ENCODE measurements at regions not wholly inside any gene's neighbourhood (a gene's known extent, or its start where the extent isn't known, plus 50 kb on each side); places are given as distances from the start of the nearest gene placed in this dataset.

- TF ChIP-seq, protein P1, sequence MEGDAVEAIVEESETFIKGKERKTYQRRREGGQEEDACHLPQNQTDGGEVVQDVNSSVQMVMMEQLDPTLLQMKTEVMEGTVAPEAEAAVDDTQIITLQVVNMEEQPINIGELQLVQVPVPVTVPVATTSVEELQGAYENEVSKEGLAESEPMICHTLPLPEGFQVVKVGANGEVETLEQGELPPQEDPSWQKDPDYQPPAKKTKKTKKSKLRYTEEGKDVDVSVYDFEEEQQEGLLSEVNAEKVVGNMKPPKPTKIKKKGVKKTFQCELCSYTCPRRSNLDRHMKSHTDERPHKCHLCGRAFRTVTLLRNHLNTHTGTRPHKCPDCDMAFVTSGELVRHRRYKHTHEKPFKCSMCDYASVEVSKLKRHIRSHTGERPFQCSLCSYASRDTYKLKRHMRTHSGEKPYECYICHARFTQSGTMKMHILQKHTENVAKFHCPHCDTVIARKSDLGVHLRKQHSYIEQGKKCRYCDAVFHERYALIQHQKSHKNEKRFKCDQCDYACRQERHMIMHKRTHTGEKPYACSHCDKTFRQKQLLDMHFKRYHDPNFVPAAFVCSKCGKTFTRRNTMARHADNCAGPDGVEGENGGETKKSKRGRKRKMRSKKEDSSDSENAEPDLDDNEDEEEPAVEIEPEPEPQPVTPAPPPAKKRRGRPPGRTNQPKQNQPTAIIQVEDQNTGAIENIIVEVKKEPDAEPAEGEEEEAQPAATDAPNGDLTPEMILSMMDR (IDR thresholded peaks at IDR 0.05; ENCODE audit: insufficient read depth, low read length, severe bottlenecking): no peak
- H3K36me3 ChIP-seq (ENCODE audit: control insufficient read depth, insufficient read depth, low read length): no peaks in the 10 kb centered on the region
- H3K27me3 ChIP-seq (ENCODE audit: control insufficient read depth, insufficient read depth, low read length): no peaks in the 10 kb centered on the region
- no peak for FAIRE-seq
- DNase-seq (ENCODE audit: low read depth): no peak
- no peak overlapping the region for H3K4me3 ChIP-seq (ENCODE audit: low read depth, low read length)
Observed at GRCh38 chr11:128297805-128298204, 289.6 kb downstream of the ETS1 start.

DNA sequence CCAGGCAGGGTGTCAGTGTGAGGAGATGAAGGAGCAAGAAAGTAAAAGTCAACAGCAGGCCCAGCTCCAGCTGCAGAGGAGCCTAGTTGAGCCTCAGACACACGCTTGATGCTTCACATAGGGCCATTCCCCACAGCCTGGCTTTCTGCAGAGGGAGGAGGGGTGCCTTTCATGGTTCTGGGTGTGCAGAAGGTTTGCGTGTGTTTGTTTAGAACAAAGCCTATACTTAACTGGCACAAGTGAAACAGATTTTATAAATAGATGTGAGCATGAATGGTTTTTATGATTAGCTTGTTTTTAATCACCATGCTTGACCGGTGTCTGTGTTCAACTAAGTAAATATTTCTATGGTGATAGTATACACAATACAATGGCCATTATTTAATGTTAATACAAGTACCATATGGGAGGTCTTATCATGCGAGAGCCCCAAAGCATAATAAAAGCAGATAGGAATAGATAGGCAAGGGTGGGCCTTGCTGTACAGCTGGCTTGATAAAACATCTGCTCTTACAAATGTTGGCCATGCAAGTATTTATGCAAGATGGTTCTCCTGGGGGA lies 290.2 kb downstream of the ETS1 start:
- Histone ChIP-seq H3K4me3 (ENCODE audit: low read depth, low read length) (no peak overlapping the region), H3K27me3 (ENCODE audit: control insufficient read depth, insufficient read depth, low read length) (no peaks in the 10 kb centered on the region), H3K36me3 (ENCODE audit: control insufficient read depth, insufficient read depth, low read length) (no peaks in the 10 kb centered on the region)
- DNase-seq (ENCODE audit: low read depth) (no peak), FAIRE-seq (no peak)
- TF ChIP-seq, protein P1 (IDR thresholded peaks at IDR 0.05; ENCODE audit: insufficient read depth, low read length, severe bottlenecking): no peak

- H3K4me3 ChIP-seq (ENCODE audit: low read depth, low read length): no peak overlapping the region
- no peaks in the 10 kb centered on the region for H3K27me3 ChIP-seq (ENCODE audit: control insufficient read depth, insufficient read depth, low read length)
- DNase-seq (ENCODE audit: low read depth): peak; percentile 41
- no peaks in the 10 kb centered on the region for H3K36me3 ChIP-seq (ENCODE audit: control insufficient read depth, insufficient read depth, low read length)
- FAIRE-seq: no peak
- TF ChIP-seq, protein P1 (IDR thresholded peaks at IDR 0.05; ENCODE audit: insufficient read depth, low read length, severe bottlenecking): no peak
Observed at GRCh38 chr11:128294671-128295050, 292.7 kb downstream of the ETS1 start.

DNA sequence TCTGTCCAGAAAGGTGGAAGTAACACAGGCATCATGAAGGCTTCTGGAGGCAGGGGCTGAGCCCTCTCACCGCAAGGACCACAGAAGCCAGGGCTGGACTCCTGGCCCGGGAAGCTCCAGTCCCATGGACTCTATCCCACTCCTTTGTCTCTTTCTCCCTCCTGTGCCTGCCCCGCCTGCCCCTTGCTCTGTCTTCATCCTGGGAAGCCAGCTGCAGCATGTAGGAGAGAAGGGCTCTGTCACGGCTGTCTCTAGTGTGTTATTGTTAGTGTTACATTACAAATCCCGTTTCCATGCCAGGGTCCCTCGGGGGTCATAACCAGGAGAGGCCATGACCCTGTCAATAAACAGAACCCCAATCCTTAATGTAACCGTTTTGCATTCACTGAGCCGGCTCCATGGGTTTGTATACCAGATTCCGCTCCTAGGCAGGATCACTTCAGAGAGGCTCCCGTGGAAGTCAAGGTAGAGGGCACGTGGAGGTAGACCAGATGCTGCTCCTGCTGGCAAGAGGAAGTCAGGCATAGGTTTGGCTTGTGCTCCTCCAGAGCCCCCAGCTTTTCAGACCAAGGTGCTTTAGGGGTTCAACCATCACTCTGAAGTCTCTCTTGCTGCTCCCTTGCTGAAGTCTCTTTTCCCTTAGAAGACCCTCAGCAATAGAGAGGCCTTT lies 293.2 kb downstream of the ETS1 start:
- Histone ChIP-seq H3K4me3 (ENCODE audit: low read depth, low read length) (no peak overlapping the region), H3K36me3 (ENCODE audit: control insufficient read depth, insufficient read depth, low read length) (no peaks in the 10 kb centered on the region), H3K27me3 (ENCODE audit: control insufficient read depth, insufficient read depth, low read length) (no peaks in the 10 kb centered on the region)
- FAIRE-seq: peak; percentile 50
- DNase-seq (ENCODE audit: low read depth): no peak
- TF ChIP-seq, protein P1 (IDR thresholded peaks at IDR 0.05; ENCODE audit: insufficient read depth, low read length, severe bottlenecking): no peak

- DNase-seq (ENCODE audit: low read depth) (no peak), FAIRE-seq (no peak)
- TF ChIP-seq, protein P1 (IDR thresholded peaks at IDR 0.05; ENCODE audit: insufficient read depth, low read length, severe bottlenecking): no peak
- H3K27me3 ChIP-seq (ENCODE audit: control insufficient read depth, insufficient read depth, low read length): no peaks in the 10 kb centered on the region
- no peaks in the 10 kb centered on the region for H3K36me3 ChIP-seq (ENCODE audit: control insufficient read depth, insufficient read depth, low read length)
- H3K4me3 ChIP-seq (ENCODE audit: low read depth, low read length): no peak overlapping the region
Observed at GRCh38 chr11:128291835-128292234, 295.5 kb downstream of the ETS1 start.

GRCh38 chr11:128291007-128291406 lies 296.4 kb downstream of the ETS1 start:
- DNase-seq (ENCODE audit: low read depth) (no peak), FAIRE-seq (no peak)
- Histone ChIP-seq H3K27me3 (ENCODE audit: control insufficient read depth, insufficient read depth, low read length) (no peaks in the 10 kb centered on the region), H3K36me3 (ENCODE audit: control insufficient read depth, insufficient read depth, low read length) (no peaks in the 10 kb centered on the region), H3K4me3 (ENCODE audit: low read depth, low read length) (no peak overlapping the region)
- TF ChIP-seq, protein P1 (IDR thresholded peaks at IDR 0.05; ENCODE audit: insufficient read depth, low read length, severe bottlenecking): no peak

Data from bronchial epithelial cell (primary cell).